Ecto neural progenitor cell (in vitro differentiated cells): ENCODE measurements at regions not wholly inside any gene's neighbourhood (a gene's known extent, or its start where the extent isn't known, plus 50 kb on each side); places are given as distances from the start of the nearest gene placed in this dataset.
"Not testable (repeated sequence)": the region's sequence is repeated elsewhere in the genome, so short reads cannot be mapped to it uniquely, and the experiment has no call there.

Experiments
- DNase-seq: peaks from one replicate; pipeline ENCODE4 v3.0.0-alpha.2; 2018; ENCODE audit warnings: low spot score

DNA sequence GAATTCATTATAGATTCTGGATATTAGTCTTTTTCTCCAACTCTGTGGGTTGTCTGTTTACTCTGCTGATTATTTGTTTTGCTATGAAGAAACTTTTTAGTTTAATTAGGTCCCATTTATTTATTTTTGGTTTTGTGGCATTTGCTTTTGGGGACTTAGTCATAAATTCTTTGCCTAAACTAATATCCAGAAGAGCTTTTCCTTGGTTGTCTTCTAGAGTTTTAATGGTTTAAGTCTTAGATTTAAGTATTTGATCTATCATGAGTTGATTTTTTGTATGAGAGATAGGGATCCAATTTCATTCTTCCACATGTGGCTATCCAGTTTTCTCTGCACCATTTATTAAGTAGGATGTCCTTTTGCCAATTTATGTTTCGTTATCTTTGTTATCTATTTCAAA lies 683.4 kb upstream of the FBXO33 start:
- no peak for DNase-seq

DNA sequence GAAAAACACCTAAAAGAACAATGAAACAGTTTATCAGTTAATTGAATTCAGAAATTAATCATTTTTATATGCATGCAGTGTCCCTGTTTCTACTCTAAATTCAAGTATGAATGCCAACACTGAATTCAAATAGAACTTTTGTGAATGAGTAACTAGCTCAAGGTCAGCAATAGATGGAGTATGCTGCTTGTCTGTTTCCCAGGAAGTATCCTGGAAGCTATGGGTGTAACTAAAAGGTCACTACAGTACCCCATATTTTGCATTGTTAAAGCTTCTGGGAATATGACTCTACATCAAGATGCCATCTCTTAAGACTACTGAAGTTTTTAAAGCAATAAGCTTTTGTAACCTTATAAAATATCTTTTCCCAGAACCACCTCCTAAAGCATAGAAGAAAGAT lies 681.4 kb upstream of the FBXO33 start:
- no peak for DNase-seq

DNA sequence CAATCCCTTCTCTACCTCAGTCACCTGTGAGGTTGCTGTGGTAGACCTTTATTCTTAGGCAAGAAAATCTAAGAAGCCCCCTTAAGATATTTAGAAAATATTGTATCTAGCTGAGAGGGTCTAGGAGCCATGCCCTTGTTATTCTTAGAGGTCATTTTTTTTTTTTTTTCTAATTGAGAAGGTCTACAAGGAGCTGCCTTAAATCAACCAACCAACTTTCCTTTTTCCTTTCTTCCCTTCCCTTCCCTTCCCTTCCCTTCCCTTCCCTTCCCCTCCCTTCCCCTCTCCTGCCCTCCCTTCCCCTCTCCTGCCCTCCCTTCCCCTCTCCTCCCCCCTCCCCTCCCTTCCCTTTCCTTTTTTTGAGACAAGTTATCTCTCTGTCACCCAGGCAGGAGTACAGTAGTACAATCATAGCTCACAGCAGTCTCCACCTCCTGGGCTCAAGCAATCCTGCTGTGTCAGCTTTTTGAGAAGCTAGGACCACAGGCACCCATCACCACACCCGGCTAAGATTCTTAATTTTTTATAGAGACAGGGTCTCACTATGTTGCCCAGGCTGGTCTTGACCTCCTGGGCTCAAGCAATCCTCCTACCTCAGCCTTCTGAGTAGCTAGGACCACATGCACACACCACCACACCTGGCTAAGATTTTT lies 668.4 kb upstream of the FBXO33 start:
- DNase-seq, result no peak

GRCh38 chr14:40099316-40099715 lies 667.1 kb upstream of the FBXO33 start:
- DNase-seq, result no peak

- DNase-seq, result no peak
Measured at GRCh38 chr14:40098468-40098867, 666.2 kb upstream of the FBXO33 start.

DNA sequence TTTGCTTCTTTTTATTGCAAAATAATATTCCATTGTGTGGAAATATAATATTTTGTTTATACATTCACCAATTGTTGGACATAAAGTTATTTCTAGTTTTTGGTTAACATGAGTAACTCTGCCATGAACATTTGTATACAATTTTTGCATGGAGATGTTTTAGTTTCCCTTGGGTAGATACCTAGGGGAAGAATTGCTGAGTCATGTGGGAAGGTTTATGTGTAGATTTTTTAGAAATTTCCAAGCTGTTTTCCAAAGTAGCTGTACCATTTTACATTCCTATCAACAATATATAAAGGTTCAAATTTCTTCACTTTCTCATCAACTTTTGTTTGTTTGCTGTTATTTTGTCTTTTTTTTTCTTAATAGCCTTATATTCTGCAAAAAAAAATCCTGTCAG lies 664.7 kb upstream of the FBXO33 start:
- DNase-seq, result no peak

- DNase-seq, result no peak
Measured at GRCh38 chr14:40093800-40094199, 661.6 kb upstream of the FBXO33 start.

DNA sequence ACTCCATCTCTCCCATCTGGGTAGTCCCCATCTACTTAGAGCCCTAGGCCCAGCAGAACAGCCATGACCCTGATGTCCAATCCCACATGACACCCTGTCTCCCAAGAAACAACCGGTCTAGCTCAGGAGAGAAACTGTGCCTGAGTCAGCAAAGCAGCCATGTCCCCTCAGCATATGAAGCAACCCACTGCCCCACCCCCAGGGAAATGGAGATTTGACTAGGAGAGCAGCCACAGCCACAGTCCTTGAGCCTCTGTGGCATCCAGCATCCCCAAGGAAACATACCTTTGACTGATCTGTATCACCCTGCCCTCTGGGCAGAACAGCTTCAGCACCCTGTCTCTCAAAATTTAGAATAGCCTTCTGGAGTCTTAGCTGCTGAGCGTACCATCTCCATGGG lies 641.9 kb upstream of the FBXO33 start:
- no peak for DNase-seq

GRCh38 chr14:40072175-40072574 lies 639.9 kb upstream of the FBXO33 start:
- no peak for DNase-seq

DNA sequence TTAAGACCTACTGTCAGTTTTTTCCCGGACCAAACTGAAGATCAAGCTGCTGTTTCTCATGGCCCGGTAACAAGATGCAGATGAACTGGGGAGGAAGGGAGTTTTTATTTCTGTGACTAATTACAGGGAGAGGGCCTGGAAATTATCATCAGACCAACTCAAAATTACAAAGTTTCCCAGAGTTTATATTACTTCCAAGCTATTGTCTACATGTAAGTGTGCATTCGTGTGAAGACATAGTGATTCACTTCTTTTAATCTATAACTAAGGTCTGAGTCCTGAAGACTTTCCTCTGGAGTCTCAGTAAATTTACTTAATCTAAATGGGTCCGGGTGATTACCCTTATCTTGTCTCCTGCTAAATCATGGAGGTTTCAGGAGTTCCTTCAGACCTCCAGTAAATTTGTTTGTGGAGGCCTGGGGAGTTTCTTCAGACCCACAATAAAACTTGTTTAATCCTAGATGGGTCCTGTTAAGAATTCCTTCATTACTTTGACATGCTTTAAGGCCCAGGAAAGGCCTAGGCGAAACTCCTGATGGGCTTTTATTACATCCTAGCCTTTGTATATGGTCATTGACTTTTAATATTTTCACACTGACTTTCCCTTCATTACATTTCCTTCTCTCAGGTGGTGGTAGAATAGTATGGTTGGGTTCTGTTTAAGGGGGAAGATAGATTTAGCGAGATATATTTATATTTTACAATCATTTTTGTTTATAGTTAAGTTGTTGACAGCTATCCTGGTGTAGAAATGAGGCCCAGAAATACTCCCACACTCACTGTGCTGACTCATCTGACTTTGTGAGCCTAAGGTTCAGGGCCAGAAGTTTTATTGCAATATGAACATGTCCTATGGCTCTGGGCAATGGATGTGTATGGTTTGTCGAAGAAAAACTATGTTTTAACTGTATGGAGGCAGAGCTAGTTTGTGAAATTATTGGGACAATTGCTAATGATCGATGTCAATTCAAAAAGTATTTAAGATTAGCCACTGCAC lies 627.0 kb upstream of the FBXO33 start:
- DNase-seq, result no peak

DNA sequence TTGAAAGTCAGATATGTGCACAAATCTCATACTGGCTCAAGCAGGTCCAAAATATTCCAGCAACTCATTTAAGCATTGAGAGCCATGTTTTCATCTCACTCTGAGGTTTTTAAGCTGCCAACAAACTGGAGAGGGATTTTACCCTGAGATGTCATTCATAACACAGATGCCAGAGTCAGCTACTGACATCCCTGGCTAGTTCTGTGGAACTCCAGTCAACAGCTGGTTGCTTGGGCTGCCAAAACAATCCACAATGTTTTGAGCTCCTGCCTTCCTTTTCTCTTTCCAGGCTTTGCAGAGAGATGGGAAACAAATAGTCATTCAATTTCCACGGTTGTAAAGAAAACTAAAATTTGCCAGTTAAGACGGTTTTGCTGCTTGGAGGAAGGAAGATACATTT lies 621.2 kb upstream of the FBXO33 start:
- no peak for DNase-seq

- no peak for DNase-seq
Measured at GRCh38 chr14:40028991-40029390, 596.8 kb upstream of the FBXO33 start.

GRCh38 chr14:40025101-40025500 lies 592.9 kb upstream of the FBXO33 start:
- no peak for DNase-seq

GRCh38 chr14:40010961-40011360 lies 578.7 kb upstream of the FBXO33 start:
- no peak for DNase-seq

- no peak for DNase-seq
Measured at GRCh38 chr14:40009771-40010170, 577.5 kb upstream of the FBXO33 start.

DNA sequence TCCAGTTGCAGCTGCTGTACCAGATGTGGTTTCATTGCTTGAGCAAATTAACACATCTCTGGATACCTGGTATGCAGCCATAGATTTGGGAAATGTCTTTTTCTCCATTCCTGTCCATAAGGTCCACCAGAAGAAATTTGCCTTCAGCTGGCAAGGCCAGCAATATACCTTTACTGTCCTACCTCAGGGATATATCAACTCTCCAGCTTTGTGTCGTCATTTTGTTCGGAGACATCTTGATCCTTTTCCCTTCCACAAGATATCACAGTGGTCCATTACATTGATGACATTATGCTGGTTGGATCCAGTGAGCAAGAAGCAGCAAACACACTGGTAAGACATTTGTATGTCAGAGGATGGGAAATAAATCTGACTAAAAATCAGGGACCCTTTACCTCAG lies 576.1 kb upstream of the FBXO33 start:
- DNase-seq, result not testable (repeated sequence)

DNA sequence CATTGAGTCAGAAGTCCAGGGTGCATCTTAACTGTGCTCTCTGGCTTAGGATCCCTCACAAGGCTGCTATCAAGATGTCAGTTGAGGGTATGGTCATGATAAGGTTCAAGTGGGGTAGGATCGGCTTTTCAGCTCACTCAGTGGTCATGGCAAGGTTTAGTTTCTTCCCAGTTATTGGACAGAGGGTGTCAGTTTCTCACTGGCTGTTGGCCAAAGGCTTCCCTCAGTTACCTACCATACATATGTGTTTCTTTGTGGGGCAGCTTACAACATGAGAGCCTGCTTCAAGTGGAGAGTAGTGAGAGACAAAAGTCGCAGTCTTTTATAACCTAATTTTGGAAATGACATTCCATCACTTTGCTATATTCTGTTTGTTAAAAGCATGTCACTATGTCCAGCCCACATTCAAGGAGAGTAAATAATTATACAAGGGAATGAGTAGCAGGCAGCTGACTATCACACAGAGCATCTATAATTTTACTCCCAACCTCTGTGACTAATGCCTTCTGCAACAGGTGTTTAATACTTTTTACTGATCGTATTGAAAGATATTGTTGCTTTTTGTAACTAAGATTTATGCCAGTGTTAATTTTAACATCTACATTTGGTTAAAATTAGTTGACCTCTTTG lies 572.8 kb upstream of the FBXO33 start:
- no peak for DNase-seq

DNA sequence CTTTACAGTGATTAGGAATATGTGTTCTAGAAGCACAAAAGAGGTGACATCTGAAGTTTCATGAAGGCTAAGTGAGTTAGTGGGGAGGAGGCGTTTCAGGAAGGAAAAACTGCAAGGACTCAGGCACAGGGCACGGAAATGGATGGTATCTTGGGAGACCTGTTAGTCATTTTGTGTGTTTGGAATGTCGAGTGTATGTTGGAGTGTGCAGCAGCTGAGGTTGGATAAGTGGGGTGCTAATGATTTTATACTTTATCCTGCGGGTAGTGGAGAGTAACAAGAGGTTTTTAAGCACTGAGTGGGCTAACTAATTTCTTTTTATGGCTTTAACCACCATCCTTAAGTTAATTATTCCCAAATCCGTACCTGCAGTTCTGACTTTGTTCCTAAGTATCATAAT lies 571.5 kb upstream of the FBXO33 start:
- DNase-seq, result no peak

GRCh38 chr14:39998854-39999253 lies 566.6 kb upstream of the FBXO33 start:
- DNase-seq, result no peak

- no peak for DNase-seq
Measured at GRCh38 chr14:39998114-39998513, 565.9 kb upstream of the FBXO33 start.

DNA sequence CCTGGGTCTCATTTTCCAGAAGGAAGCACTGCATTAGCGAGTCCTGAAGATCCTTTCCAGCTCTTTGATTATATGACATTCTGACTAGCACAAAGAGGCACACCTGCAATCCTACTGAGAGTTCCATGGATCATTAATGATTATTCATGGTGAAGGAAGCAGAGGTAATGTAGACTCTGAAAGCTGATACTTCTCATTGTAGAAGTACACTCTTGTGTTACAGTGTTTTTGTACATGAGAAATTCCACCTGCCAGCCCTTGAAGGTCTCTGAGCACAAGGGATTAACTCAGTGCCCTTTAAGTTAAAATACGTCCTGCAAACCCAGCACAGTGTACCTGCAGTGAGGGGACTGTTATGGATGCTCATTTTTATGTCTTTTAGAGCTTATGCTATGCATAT lies 558.8 kb upstream of the FBXO33 start:
- DNase-seq, result no peak

- no peak for DNase-seq
Measured at GRCh38 chr14:39988939-39989338, 556.7 kb upstream of the FBXO33 start.

DNA sequence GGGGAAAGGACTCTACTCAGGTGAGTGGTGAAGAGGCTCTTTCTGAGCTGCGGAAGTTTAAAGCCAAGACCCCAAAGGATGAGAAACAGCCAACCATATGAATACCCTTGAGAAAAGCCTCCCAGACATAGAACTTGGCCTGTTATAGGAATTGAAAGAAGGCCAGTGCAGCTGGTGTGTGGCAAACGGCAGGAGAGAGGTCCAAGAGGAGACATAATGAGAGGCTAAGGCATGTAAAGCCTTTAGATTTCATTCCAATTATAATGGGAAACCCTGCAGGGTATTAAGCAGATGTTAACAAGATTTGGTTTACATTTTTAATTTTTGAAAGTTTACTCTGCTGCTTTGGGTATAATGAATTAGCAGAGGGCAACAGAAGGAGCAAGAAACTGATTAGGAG lies 552.1 kb upstream of the FBXO33 start:
- DNase-seq, result no peak
